ENCODE measurements at regions not wholly inside any gene's neighbourhood (a gene's known extent, or its start where the extent isn't known, plus 50 kb on each side); places are given as distances from the start of the nearest gene placed in this dataset.

- TF ChIP-seq CTCF (IDR thresholded peaks at IDR 0.05): no peak
- TF ChIP-seq POLR2A (IDR thresholded peaks at IDR 0.05): no peak
Observed at GRCh38 chr7:41020056-41020455, 682.8 kb downstream of the INHBA start.
